GM13976 (cell line): ENCODE measurements at regions not wholly inside any gene's neighbourhood (a gene's known extent, or its start where the extent isn't known, plus 50 kb on each side); places are given as distances from the start of the nearest gene placed in this dataset.
"Not testable (repeated sequence)": the region's sequence is repeated elsewhere in the genome, so short reads cannot be mapped to it uniquely, and the experiment has no call there.

Source experiments
- DNase-seq: peaks from one replicate; pipeline ENCODE4 v3.0.0; 2012; ENCODE audit warnings: low spot score
- CTCF ChIP-seq: IDR thresholded peaks from 2 replicates; pipeline ENCODE4 v1.5.1; 2012; ENCODE audit warnings: borderline replicate concordance, mild to moderate bottlenecking; ENCODE audit not compliant: insufficient read depth; ENCODE audit errors: extremely low read depth, missing control alignments, control extremely low read depth
- in situ Hi-C: fragments of 300-500 bp; cut with MboI; formaldehyde crosslinking; loops from one replicate; pipeline ENCODE4 v1.12.0; 2022; ENCODE audit warnings: low sequenced_read_pairs, mixed read lengths, inconsistent platforms; ENCODE audit not compliant: unreplicated experiment

DNA sequence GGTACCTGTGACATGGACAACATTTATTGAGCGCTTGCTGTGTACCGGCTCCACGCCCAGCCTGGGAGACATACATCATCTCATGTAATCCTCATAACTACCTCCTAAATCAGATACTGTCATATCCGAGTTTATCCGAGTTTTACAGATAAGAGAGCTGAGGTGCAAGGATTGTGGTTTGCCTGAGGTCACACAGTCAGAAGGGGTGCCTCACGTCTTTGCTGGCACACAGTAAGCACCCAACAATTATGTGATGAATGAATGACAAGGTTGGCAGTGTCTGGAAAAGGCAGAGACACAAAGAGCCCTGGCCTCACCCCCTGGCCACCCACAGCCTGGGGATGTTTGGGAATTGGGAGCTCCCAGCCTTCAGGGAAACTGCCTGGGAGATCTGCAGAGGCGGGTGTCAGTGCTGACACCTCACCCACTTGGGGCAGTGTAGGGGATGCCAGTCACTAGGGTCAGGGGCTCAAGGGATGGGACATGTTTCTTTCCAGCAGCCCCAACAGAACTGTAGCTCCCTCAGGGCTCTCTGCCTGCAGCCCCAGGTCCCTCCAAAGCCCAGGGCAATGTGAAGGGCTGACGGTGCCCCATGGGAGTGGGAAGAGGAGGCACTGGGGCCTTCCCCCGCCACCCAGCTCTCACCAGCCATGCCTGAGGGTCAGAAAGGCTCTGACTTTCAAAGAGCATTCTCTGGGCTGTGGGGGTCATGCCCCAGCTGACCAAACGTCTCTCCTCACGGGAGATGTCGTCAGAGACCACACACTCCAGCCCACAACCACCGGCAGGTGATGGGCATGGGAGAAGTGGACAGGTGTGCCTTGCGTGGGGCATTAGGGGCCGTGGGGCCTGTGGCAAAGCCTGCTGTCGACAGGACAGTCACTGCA lies 157.5 kb downstream of the ZFP36L2 start:
- TF ChIP-seq CTCF = no peak
- DNase-seq = no peak
- in situ Hi-C loops = no loop called here

DNA sequence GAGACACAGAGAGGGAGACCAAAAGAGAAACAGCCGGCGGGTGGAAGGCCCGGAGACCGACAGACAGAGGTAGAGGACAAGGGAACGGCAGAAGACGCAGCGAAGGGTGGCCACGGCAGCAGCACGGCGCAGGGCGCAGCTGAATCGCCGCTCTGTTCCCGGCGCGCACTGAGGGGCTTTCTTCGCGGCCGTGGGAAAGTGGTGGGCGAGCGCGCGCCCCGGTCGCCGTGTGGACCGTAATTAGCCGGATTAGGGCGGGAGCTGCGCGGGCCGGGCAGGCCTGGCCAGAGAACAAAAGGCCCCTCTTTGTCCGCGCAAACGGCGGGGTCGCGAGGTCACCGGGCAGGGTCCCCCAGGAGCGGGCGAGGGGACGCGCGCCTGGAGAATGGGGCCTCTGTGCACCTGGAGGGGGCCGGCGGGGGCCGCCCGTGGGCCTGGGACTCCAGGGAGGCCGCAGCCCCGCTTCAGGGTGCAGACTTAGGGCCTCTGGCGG lies 158.3 kb downstream of the ZFP36L2 start:
- in situ Hi-C loops = no loop called here
- DNase-seq = no peak
- TF ChIP-seq CTCF = no peak

- TF ChIP-seq CTCF = no peak
- DNase-seq = no peak
- in situ Hi-C loops = no loop called here
Measured at GRCh38 chr2:43067254-43068040, 159.0 kb downstream of the ZFP36L2 start.

GRCh38 chr2:43066541-43067253 lies 159.7 kb downstream of the ZFP36L2 start:
- not testable (repeated sequence) for DNase-seq

DNA sequence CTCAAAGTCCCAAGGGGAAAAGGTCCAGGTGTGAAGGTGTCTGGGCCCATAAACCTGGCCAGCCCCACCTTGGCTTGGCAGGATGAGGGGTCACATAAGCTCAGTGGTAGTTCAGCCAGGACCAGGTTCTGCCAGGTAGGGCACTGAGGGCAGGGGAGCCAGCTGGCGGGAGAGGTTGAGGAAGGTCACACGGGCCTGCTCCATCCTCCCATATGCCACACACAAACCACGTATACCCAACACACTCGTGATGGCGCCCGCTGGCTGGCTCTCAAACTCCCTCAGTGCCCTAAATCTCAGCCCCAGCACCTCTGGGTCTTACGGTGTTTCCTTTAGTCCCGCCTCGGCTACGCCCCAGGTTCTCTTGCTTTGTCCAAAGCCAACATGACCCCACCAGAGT lies 160.5 kb downstream of the ZFP36L2 start:
- TF ChIP-seq CTCF = no peak
- in situ Hi-C loops = no loop called here
- DNase-seq = no peak

More at GRCh38 chr2:43066541-43067253, 159.7 kb downstream of the ZFP36L2 start:
- in situ Hi-C loops = not testable (repeated sequence)

DNA sequence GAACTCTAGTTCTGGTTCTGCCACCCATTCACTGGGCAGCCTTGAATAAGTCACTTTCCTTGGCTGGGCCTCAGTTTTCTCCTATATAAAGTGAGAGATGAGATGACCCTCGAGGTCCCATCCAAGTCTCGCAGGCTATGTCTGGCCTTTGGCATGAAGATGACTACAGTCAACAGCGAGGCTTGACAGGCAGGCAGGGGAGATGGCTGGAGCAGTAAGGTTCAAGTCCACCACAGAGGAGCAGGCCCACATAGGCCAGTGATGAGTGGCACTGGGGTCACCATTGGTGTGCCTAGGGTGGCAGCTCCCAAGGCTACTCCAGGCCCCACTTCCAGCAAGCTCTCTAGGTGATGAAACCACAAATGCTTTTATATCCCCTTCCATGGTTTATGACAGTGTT lies 161.4 kb downstream of the ZFP36L2 start:
- in situ Hi-C loops = no loop called here
- no peak for TF ChIP-seq CTCF
- no peak for DNase-seq

- DNase-seq, in situ Hi-C loops: not testable (repeated sequence)
Measured at GRCh38 chr2:43063096-43063495, 163.3 kb downstream of the ZFP36L2 start.
